Progenitor cell of endocrine pancreas (in vitro differentiated cells): ENCODE measurements at regions not wholly inside any gene's neighbourhood (a gene's known extent, or its start where the extent isn't known, plus 50 kb on each side); places are given as distances from the start of the nearest gene placed in this dataset.

Experiments
- DNase-seq: peaks from one replicate; pipeline ENCODE4 v3.0.0; 2021; ENCODE audit warnings: low spot score; ENCODE audit not compliant: unreplicated experiment
- H3K27ac Mint-ChIP-seq: 2 replicates; pipeline ENCODE4 v1.8.0; 2021; ENCODE audit warnings: mild to moderate bottlenecking, moderate library complexity, mixed read lengths
- H3K27me3 Mint-ChIP-seq: 2 replicates; pipeline ENCODE4 v1.8.0; 2021; ENCODE audit warnings: mixed read lengths
- H3K36me3 Mint-ChIP-seq: 2 replicates; pipeline ENCODE4 v1.8.0; 2022; ENCODE audit warnings: mixed read lengths; ENCODE audit not compliant: insufficient read depth
- H3K4me1 Mint-ChIP-seq: 2 replicates; pipeline ENCODE4 v1.8.0; 2021; ENCODE audit warnings: low read depth, mixed read lengths
- H3K4me3 Mint-ChIP-seq: 2 replicates; pipeline ENCODE4 v1.8.0; 2021; ENCODE audit warnings: low read depth, mild to moderate bottlenecking, moderate library complexity, mixed read lengths
- H3K9me3 Mint-ChIP-seq: 2 replicates; pipeline ENCODE4 v1.8.0; 2021; ENCODE audit warnings: low read depth, mixed read lengths
- CTCF ChIP-seq: fragments of 200-600 bp; sonication (generic); IDR thresholded peaks from one replicate; pipeline ENCODE4 v1.5.0; 2021; ENCODE audit warnings: antibody characterized with exemption, mild to moderate bottlenecking; ENCODE audit not compliant: unreplicated experiment

- no peak overlapping the region for H3K4me3 Mint-ChIP-seq
- DNase-seq = no peak
- H3K27me3 Mint-ChIP-seq = no peaks in the 10 kb centered on the region
- no peak overlapping the region for H3K27ac Mint-ChIP-seq
- no peaks in the 10 kb centered on the region for H3K4me1 Mint-ChIP-seq
- H3K9me3 Mint-ChIP-seq = peaks cover 3% of the 10 kb centered on the region
- no peak for TF ChIP-seq CTCF
- no peaks in the 10 kb centered on the region for H3K36me3 Mint-ChIP-seq
These were observed 112.8 kb upstream of the CES5A start for GRCh38 chr16:55988013-55988412.

- H3K9me3 Mint-ChIP-seq = peaks cover 3% of the 10 kb centered on the region
- no peak for TF ChIP-seq CTCF
- no peaks in the 10 kb centered on the region for H3K36me3 Mint-ChIP-seq
- no peaks in the 10 kb centered on the region for H3K4me1 Mint-ChIP-seq
- H3K27ac Mint-ChIP-seq = no peak overlapping the region
- DNase-seq = no peak
- no peaks in the 10 kb centered on the region for H3K27me3 Mint-ChIP-seq
- H3K4me3 Mint-ChIP-seq = no peak overlapping the region
These were observed 107.4 kb upstream of the CES5A start for GRCh38 chr16:55982597-55982996.

GRCh38 chr16:55981557-55981956 is 106.4 kb upstream of the CES5A start:
- Mint-ChIP-seq H3K27ac (no peak overlapping the region), H3K4me3 (no peak overlapping the region)

DNA sequence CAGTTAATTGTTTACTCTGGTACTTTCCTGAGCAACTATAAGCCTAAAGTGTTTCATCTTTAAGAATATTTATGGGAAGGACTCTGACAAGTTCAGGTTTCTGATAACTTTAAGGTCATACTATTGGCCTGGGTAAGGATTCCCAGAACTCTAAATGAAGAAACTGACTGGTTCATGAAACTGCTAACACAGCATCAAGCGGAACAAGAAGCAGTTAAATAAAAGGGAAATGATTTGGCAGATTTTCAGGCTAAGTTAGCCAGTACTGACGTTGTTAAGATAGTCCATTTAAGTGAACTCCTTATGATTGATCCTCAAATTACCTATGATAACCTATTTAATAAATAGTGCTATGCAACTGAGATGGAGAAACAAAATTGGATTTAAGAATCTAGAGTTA is 101.6 kb upstream of the CES5A start:
- Mint-ChIP-seq H3K27ac (no peak overlapping the region), H3K4me3 (no peak overlapping the region), H3K36me3 (no peaks in the 10 kb centered on the region), H3K4me1 (no peaks in the 10 kb centered on the region), H3K27me3 (no peaks in the 10 kb centered on the region), H3K9me3 (no peaks in the 10 kb centered on the region)
- TF ChIP-seq CTCF = no peak
- no peak for DNase-seq

More at GRCh38 chr16:55981557-55981956, 106.4 kb upstream of the CES5A start:
- H3K4me1 Mint-ChIP-seq = no peaks in the 10 kb centered on the region
- no peaks in the 10 kb centered on the region for H3K9me3 Mint-ChIP-seq
- no peak for TF ChIP-seq CTCF
- no peaks in the 10 kb centered on the region for H3K36me3 Mint-ChIP-seq
- no peaks in the 10 kb centered on the region for H3K27me3 Mint-ChIP-seq
- DNase-seq = no peak

- no peaks in the 10 kb centered on the region for H3K36me3 Mint-ChIP-seq
- no peak for TF ChIP-seq CTCF
- H3K27ac Mint-ChIP-seq = no peak overlapping the region
- H3K27me3 Mint-ChIP-seq = no peaks in the 10 kb centered on the region
- DNase-seq = no peak
- no peaks in the 10 kb centered on the region for H3K9me3 Mint-ChIP-seq
- no peak overlapping the region for H3K4me3 Mint-ChIP-seq
- peaks cover 21% of the 10 kb centered on the region for H3K4me1 Mint-ChIP-seq
These were observed 96.3 kb upstream of the CES5A start for GRCh38 chr16:55971447-55971846.
